Stomach (tissue), 4 donors: ENCODE measurements at regions not wholly inside any gene's neighbourhood (a gene's known extent, or its start where the extent isn't known, plus 50 kb on each side); places are given as distances from the start of the nearest gene placed in this dataset.

ENCODE experiments used
- CTCF ChIP-seq, 7 experiments: fragments of 450-650 bp in 4 of 7; fragments of 200-600 bp in 3 of 7; sonication (generic) in 3 of 7; IDR thresholded peaks; one replicate each; pipeline ENCODE4 v1.5.1; 2016 to 2019; ENCODE audit warnings: antibody characterized with exemption in 7 of 7, control low read depth in 2 of 7, mild to moderate bottlenecking in 1 of 7
- POLR2A ChIP-seq, 4 donors: fragments of 450-650 bp; IDR thresholded peaks; one replicate each; pipeline ENCODE4 v1.6.1; 2016; ENCODE audit warnings: antibody characterized with exemption in 4 of 4, control low read depth in 2 of 4, mild to moderate bottlenecking in 1 of 4, moderate library complexity in 1 of 4
- POLR2AphosphoS5 ChIP-seq, 3 donors: sonication (generic); formaldehyde crosslinking; IDR thresholded peaks; one replicate each; pipeline ENCODE4 v1.6.1; 2016; ENCODE audit warnings: antibody characterized with exemption in 3 of 3

- no peak for TF ChIP-seq CTCF (IDR thresholded peaks at IDR 0.05)
- TF ChIP-seq POLR2A (IDR thresholded peaks at IDR 0.05): no peak
- no peak for TF ChIP-seq POLR2AphosphoS5 (IDR thresholded peaks at IDR 0.05)
These were observed 131.8 kb downstream of the KCTD12 start for GRCh38 chr13:76754414-76754813.
